ENCODE measurements at regions not wholly inside any gene's neighbourhood (a gene's known extent, or its start where the extent isn't known, plus 50 kb on each side); places are given as distances from the start of the nearest gene placed in this dataset.

DNA sequence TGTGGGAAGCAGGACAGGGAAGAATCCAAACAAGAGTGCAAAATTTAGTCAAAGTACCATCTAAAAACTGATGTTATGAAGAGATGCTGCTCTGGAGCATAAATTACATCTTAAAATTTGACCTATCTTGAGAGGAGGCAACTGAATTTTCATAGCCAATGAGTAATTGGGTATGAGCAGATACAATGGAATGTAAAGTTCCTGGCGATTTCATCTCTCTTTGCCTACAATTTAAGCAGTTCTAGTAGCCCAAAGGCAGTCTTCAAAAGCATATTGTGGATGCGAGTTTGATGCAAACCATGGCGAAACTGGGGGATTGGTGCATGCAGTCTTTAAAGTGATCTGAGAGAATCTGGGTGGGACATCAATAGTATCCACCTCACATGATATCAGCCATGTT, 1265.9 kb downstream of the BRINP3 start:
- TF ChIP-seq, protein P1, sequence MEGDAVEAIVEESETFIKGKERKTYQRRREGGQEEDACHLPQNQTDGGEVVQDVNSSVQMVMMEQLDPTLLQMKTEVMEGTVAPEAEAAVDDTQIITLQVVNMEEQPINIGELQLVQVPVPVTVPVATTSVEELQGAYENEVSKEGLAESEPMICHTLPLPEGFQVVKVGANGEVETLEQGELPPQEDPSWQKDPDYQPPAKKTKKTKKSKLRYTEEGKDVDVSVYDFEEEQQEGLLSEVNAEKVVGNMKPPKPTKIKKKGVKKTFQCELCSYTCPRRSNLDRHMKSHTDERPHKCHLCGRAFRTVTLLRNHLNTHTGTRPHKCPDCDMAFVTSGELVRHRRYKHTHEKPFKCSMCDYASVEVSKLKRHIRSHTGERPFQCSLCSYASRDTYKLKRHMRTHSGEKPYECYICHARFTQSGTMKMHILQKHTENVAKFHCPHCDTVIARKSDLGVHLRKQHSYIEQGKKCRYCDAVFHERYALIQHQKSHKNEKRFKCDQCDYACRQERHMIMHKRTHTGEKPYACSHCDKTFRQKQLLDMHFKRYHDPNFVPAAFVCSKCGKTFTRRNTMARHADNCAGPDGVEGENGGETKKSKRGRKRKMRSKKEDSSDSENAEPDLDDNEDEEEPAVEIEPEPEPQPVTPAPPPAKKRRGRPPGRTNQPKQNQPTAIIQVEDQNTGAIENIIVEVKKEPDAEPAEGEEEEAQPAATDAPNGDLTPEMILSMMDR (IDR thresholded peaks at IDR 0.05; ENCODE audit: low read depth, low read length, missing input control), result no peak
- TF ChIP-seq YY1 (IDR thresholded peaks at IDR 0.05), result no peak
- TF ChIP-seq, protein P2, sequence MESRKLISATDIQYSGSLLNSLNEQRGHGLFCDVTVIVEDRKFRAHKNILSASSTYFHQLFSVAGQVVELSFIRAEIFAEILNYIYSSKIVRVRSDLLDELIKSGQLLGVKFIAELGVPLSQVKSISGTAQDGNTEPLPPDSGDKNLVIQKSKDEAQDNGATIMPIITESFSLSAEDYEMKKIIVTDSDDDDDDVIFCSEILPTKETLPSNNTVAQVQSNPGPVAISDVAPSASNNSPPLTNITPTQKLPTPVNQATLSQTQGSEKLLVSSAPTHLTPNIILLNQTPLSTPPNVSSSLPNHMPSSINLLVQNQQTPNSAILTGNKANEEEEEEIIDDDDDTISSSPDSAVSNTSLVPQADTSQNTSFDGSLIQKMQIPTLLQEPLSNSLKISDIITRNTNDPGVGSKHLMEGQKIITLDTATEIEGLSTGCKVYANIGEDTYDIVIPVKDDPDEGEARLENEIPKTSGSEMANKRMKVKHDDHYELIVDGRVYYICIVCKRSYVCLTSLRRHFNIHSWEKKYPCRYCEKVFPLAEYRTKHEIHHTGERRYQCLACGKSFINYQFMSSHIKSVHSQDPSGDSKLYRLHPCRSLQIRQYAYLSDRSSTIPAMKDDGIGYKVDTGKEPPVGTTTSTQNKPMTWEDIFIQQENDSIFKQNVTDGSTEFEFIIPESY (IDR thresholded peaks at IDR 0.05), result no peak
- no peak for TF ChIP-seq SP1 (IDR thresholded peaks at IDR 0.05)
- no peak for TF ChIP-seq GABPA (IDR thresholded peaks at IDR 0.05 in 1 of 2, conservative IDR thresholded peaks at IDR 0.05 in 1 of 2)

Data from liver (tissue), 3 donors.